ENCODE measurements at regions not wholly inside any gene's neighbourhood (a gene's known extent, or its start where the extent isn't known, plus 50 kb on each side); places are given as distances from the start of the nearest gene placed in this dataset.

GRCh38 chr18:10085416-10085815 is 171.6 kb downstream of the VAPA start:
- Histone ChIP-seq H3K27me3 (ENCODE audit: control insufficient read depth in 1 of 2, insufficient read depth in 2 of 2, low read length in 2 of 2) (no peaks in the 10 kb centered on the region), H3K9me3 (ENCODE audit: control insufficient read depth in 2 of 2, low read length in 2 of 2) (peaks cover 3 to 4% of the 10 kb centered on the region in 2 donors), H3K36me3 (ENCODE audit: control insufficient read depth in 2 of 2, insufficient read depth in 2 of 2, low read length in 2 of 2) (no peaks in the 10 kb centered on the region), H3K4me1 (ENCODE audit: control insufficient read depth, insufficient read depth, low read length) (no peaks in the 10 kb centered on the region), H3K27ac (ENCODE audit: low read length) (no peak overlapping the region), H3K4me3 (ENCODE audit: low read length in 2 of 2) (no peak overlapping the region), H3K9ac (ENCODE audit: low read length in 2 of 2) (no peak overlapping the region)

- Histone ChIP-seq H3K27ac (ENCODE audit: low read length) (no peak overlapping the region), H3K9me3 (ENCODE audit: control insufficient read depth in 2 of 2, low read length in 2 of 2) (peaks cover 3 to 4% of the 10 kb centered on the region in 2 donors), H3K9ac (ENCODE audit: low read length in 2 of 2) (no peak overlapping the region), H3K36me3 (ENCODE audit: control insufficient read depth in 2 of 2, insufficient read depth in 2 of 2, low read length in 2 of 2) (no peaks in the 10 kb centered on the region), H3K4me3 (ENCODE audit: low read length in 2 of 2) (no peak overlapping the region), H3K4me1 (ENCODE audit: control insufficient read depth, insufficient read depth, low read length) (no peaks in the 10 kb centered on the region), H3K27me3 (ENCODE audit: control insufficient read depth in 1 of 2, insufficient read depth in 2 of 2, low read length in 2 of 2) (no peaks in the 10 kb centered on the region)
These were observed 172.1 kb downstream of the VAPA start for GRCh38 chr18:10085876-10086275.

- H3K36me3 ChIP-seq (ENCODE audit: control insufficient read depth in 2 of 2, insufficient read depth in 2 of 2, low read length in 2 of 2): no peaks in the 10 kb centered on the region
- H3K9ac ChIP-seq (ENCODE audit: low read length in 2 of 2): no peak overlapping the region
- H3K9me3 ChIP-seq (ENCODE audit: control insufficient read depth in 2 of 2, low read length in 2 of 2): peaks cover 3 to 4% of the 10 kb centered on the region in 2 donors
- H3K27me3 ChIP-seq (ENCODE audit: control insufficient read depth in 1 of 2, insufficient read depth in 2 of 2, low read length in 2 of 2): no peaks in the 10 kb centered on the region
- no peak overlapping the region for H3K4me3 ChIP-seq (ENCODE audit: low read length in 2 of 2)
- no peak overlapping the region for H3K27ac ChIP-seq (ENCODE audit: low read length)
- H3K4me1 ChIP-seq (ENCODE audit: control insufficient read depth, insufficient read depth, low read length): no peaks in the 10 kb centered on the region
These were observed 172.8 kb downstream of the VAPA start for GRCh38 chr18:10086458-10087210.

GRCh38 chr18:10088734-10089133 is 174.9 kb downstream of the VAPA start:
- Histone ChIP-seq H3K4me1 (ENCODE audit: control insufficient read depth, insufficient read depth, low read length) (no peaks in the 10 kb centered on the region), H3K4me3 (ENCODE audit: low read length in 2 of 2) (no peak overlapping the region), H3K9ac (ENCODE audit: low read length in 2 of 2) (no peak overlapping the region), H3K27me3 (ENCODE audit: control insufficient read depth in 1 of 2, insufficient read depth in 2 of 2, low read length in 2 of 2) (no peaks in the 10 kb centered on the region), H3K9me3 (ENCODE audit: control insufficient read depth in 2 of 2, low read length in 2 of 2) (no peaks in the 10 kb centered on the region), H3K27ac (ENCODE audit: low read length) (no peak overlapping the region), H3K36me3 (ENCODE audit: control insufficient read depth in 2 of 2, insufficient read depth in 2 of 2, low read length in 2 of 2) (no peaks in the 10 kb centered on the region)

GRCh38 chr18:10089881-10090280 is 176.1 kb downstream of the VAPA start:
- Histone ChIP-seq H3K27ac (ENCODE audit: low read length) (no peak overlapping the region), H3K9me3 (ENCODE audit: control insufficient read depth in 2 of 2, low read length in 2 of 2) (no peaks in the 10 kb centered on the region)

DNA sequence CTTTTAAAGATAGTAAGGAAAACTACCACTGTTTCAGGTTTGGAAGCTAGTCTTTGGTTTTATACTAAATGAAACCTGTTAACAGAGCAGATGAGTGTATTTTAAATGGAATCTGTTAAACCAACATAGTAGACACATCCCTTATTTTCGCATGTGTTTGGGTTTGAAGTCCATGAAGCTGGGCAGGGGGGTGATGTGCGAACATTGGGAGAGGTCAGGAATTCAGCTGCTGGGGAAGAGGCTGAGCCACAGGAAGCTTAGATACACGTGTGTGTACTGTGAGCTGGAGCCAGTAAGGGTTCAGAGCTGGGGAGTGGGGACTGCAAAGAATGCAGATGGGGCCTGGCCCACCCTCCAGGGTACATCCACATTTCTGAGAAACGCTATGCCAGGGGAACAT is 176.9 kb downstream of the VAPA start:
- Histone ChIP-seq H3K4me3 (ENCODE audit: low read length in 2 of 2) (no peak overlapping the region), H3K36me3 (ENCODE audit: control insufficient read depth in 2 of 2, insufficient read depth in 2 of 2, low read length in 2 of 2) (no peaks in the 10 kb centered on the region), H3K27me3 (ENCODE audit: control insufficient read depth in 1 of 2, insufficient read depth in 2 of 2, low read length in 2 of 2) (no peaks in the 10 kb centered on the region), H3K4me1 (ENCODE audit: control insufficient read depth, insufficient read depth, low read length) (no peaks in the 10 kb centered on the region), H3K27ac (ENCODE audit: low read length) (no peak overlapping the region), H3K9ac (ENCODE audit: low read length in 2 of 2) (no peak overlapping the region), H3K9me3 (ENCODE audit: control insufficient read depth in 2 of 2, low read length in 2 of 2) (no peaks in the 10 kb centered on the region)

More at GRCh38 chr18:10089881-10090280, 176.1 kb downstream of the VAPA start:
- Histone ChIP-seq H3K9ac (ENCODE audit: low read length in 2 of 2) (no peak overlapping the region), H3K4me1 (ENCODE audit: control insufficient read depth, insufficient read depth, low read length) (no peaks in the 10 kb centered on the region), H3K27me3 (ENCODE audit: control insufficient read depth in 1 of 2, insufficient read depth in 2 of 2, low read length in 2 of 2) (no peaks in the 10 kb centered on the region), H3K36me3 (ENCODE audit: control insufficient read depth in 2 of 2, insufficient read depth in 2 of 2, low read length in 2 of 2) (no peaks in the 10 kb centered on the region), H3K4me3 (ENCODE audit: low read length in 2 of 2) (no peak overlapping the region)

DNA sequence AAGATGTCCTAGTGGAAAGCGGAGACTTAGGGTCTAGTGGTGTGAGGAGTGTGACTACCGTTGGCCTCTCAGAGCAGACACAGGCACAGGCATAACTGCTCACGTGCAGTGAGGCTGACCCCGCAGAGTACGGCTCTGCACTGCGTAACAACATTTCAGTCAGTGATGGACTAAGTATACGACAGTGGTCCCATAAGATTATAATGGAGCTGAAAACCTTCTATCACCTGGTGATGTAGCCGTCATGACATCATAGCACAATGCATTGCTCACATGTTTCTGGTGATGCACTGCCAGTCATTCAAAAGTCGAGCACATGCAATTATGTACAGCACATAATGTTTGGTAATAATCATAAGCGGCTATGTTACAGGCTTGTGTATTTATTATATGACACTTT is 179.6 kb downstream of the VAPA start:
- Histone ChIP-seq H3K27ac (ENCODE audit: low read length) (no peak overlapping the region), H3K4me3 (ENCODE audit: low read length in 2 of 2) (no peak overlapping the region), H3K36me3 (ENCODE audit: control insufficient read depth in 2 of 2, insufficient read depth in 2 of 2, low read length in 2 of 2) (no peaks in the 10 kb centered on the region), H3K9me3 (ENCODE audit: control insufficient read depth in 2 of 2, low read length in 2 of 2) (no peaks in the 10 kb centered on the region), H3K27me3 (ENCODE audit: control insufficient read depth in 1 of 2, insufficient read depth in 2 of 2, low read length in 2 of 2) (no peaks in the 10 kb centered on the region), H3K4me1 (ENCODE audit: control insufficient read depth, insufficient read depth, low read length) (no peaks in the 10 kb centered on the region), H3K9ac (ENCODE audit: low read length in 2 of 2) (no peak overlapping the region)

DNA sequence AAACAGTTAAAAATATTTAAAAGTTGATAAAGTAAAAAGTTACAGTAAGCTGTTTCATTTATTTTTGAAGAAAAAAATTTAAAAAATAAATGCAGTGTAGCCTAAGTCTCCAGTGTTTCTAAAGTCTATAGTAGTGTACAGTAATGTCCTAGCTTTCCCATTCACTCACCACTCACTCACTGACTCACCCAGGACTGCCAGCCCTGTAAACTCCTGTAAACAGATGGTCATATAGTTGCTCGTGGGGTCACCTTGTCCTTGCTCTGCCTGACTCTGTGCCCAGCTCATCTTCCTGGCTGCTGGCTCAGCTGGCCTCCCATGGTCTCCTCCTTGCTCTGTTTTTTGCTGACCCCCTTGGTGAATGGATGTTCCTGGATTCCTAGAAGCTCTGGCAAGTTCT is 180.3 kb downstream of the VAPA start:
- Histone ChIP-seq H3K27ac (ENCODE audit: low read length) (no peak overlapping the region), H3K27me3 (ENCODE audit: control insufficient read depth in 1 of 2, insufficient read depth in 2 of 2, low read length in 2 of 2) (no peaks in the 10 kb centered on the region), H3K9me3 (ENCODE audit: control insufficient read depth in 2 of 2, low read length in 2 of 2) (no peaks in the 10 kb centered on the region), H3K9ac (ENCODE audit: low read length in 2 of 2) (no peak overlapping the region), H3K4me3 (ENCODE audit: low read length in 2 of 2) (no peak overlapping the region), H3K36me3 (ENCODE audit: control insufficient read depth in 2 of 2, insufficient read depth in 2 of 2, low read length in 2 of 2) (no peaks in the 10 kb centered on the region), H3K4me1 (ENCODE audit: control insufficient read depth, insufficient read depth, low read length) (no peaks in the 10 kb centered on the region)

DNA sequence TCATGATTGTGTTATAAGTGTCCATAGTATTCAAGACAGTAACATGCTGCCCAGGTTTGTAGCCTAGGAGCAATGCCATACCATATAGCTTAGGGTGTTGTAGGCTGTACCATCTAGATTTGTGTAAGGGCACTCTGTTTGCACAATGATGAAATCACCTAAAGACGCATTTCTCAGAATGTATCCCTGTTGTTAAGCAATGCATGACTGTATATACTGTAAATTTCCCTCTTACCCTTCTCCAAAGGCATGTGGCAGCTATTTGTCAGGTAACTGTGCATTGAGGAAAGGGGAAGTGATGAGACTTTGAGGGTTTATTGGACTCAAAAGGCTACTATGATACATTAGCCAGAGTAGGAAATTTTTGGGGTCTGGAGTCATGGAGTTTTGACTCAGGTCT is 180.8 kb downstream of the VAPA start:
- Histone ChIP-seq H3K36me3 (ENCODE audit: control insufficient read depth in 2 of 2, insufficient read depth in 2 of 2, low read length in 2 of 2) (no peaks in the 10 kb centered on the region), H3K27me3 (ENCODE audit: control insufficient read depth in 1 of 2, insufficient read depth in 2 of 2, low read length in 2 of 2) (no peaks in the 10 kb centered on the region), H3K4me3 (ENCODE audit: low read length in 2 of 2) (no peak overlapping the region), H3K4me1 (ENCODE audit: control insufficient read depth, insufficient read depth, low read length) (no peaks in the 10 kb centered on the region), H3K27ac (ENCODE audit: low read length) (no peak overlapping the region), H3K9me3 (ENCODE audit: control insufficient read depth in 2 of 2, low read length in 2 of 2) (no peaks in the 10 kb centered on the region), H3K9ac (ENCODE audit: low read length in 2 of 2) (no peak overlapping the region)

DNA sequence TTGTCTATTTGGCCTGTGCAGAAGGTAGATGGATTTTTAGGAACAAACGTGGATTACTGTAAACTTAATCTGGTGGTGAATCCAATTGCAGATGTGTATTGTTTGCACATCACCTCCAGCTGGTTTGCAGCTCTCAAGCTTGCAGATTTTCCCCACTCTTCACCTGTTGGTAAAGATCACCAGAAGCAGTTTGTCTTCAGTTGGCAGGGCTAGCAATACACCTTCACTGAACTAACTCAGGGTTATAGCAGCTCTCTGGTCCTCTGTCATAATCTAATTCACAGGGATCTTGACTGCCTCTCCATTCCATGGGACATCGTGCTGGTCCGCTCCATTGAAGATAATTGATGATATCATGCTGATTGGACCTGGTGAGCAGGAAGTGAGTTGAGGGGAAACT is 181.5 kb downstream of the VAPA start:
- no peak overlapping the region for H3K27ac ChIP-seq (ENCODE audit: low read length)
- H3K27me3 ChIP-seq (ENCODE audit: control insufficient read depth in 1 of 2, insufficient read depth in 2 of 2, low read length in 2 of 2): no peaks in the 10 kb centered on the region
- no peaks in the 10 kb centered on the region for H3K36me3 ChIP-seq (ENCODE audit: control insufficient read depth in 2 of 2, insufficient read depth in 2 of 2, low read length in 2 of 2)
- H3K4me3 ChIP-seq (ENCODE audit: low read length in 2 of 2): no peak overlapping the region
- H3K9me3 ChIP-seq (ENCODE audit: control insufficient read depth in 2 of 2, low read length in 2 of 2): no peaks in the 10 kb centered on the region
- no peak overlapping the region for H3K9ac ChIP-seq (ENCODE audit: low read length in 2 of 2)
- peaks cover 5% of the 10 kb centered on the region for H3K4me1 ChIP-seq (ENCODE audit: control insufficient read depth, insufficient read depth, low read length)

DNA sequence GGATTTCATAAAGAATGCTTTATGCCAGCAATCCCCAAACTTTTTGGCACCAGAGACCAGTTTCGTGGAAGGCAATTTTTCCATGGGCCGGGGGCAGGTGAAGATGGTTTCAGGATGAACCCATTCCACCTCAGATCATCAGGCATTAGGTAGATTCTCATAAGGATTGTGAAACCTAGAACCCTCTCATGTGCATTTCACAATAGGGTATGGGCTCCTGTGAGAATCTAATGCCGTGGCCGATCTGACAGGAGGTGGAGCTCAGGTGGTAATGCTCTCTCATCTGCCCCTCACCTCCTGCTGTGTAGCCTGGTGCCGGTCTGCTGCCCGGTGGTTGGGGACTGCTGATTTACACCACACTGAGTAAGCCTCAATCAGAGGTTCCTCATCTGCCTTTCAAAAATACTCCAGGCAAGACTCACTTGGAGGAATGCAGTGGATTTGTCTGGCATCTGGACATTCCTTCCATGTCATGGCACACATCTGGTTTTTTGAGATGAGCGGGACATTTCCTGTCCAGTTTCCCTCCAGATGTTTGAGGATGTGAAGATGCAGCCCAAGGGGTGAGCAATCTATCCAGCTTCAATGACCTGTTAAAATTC is 185.8 kb downstream of the VAPA start:
- H3K4me1 ChIP-seq (ENCODE audit: control insufficient read depth, insufficient read depth, low read length): peaks cover 22% of the 10 kb centered on the region
- no peak overlapping the region for H3K4me3 ChIP-seq (ENCODE audit: low read length in 2 of 2)
- H3K9me3 ChIP-seq (ENCODE audit: control insufficient read depth in 2 of 2, low read length in 2 of 2): no peaks in the 10 kb centered on the region
- no peaks in the 10 kb centered on the region for H3K27me3 ChIP-seq (ENCODE audit: control insufficient read depth in 1 of 2, insufficient read depth in 2 of 2, low read length in 2 of 2)
- H3K36me3 ChIP-seq (ENCODE audit: control insufficient read depth in 2 of 2, insufficient read depth in 2 of 2, low read length in 2 of 2): no peaks in the 10 kb centered on the region
- no peak overlapping the region for H3K27ac ChIP-seq (ENCODE audit: low read length)
- no peak overlapping the region for H3K9ac ChIP-seq (ENCODE audit: low read length in 2 of 2)

Measured in stomach smooth muscle (tissue), 2 donors.